IMR-90 (cell line): ENCODE measurements at regions not wholly inside any gene's neighbourhood (a gene's known extent, or its start where the extent isn't known, plus 50 kb on each side); places are given as distances from the start of the nearest gene placed in this dataset.

Experiments
- ATAC-seq: fragments of 200-7000 bp; cut with Tn5 transposase; 2 replicates; pipeline ENCODE4 v1.9.1; 2020; ENCODE audit warnings: low read depth, mild to moderate bottlenecking, moderate library complexity
- BruUV-seq: library from RNA; stranded (reverse); fragments of 400-500 nt; replicated peaks from 2 replicates; lab custom pipeline; 2021; lab: Mats Ljungman, UMichigan
- CTCF ChIA-PET: fragments of 300-600 bp; formaldehyde crosslinking; extraction: SDS; loops from one replicate; lab custom pipeline; 2021; ENCODE audit warnings: antibody characterized with exemption; lab: Yijun Ruan, JAX
- POLR2A ChIA-PET: fragments of 300-600 bp; sonication (Branson Sonifier 250); formaldehyde crosslinking; loops from one replicate; lab custom pipeline; 2022; ENCODE audit warnings: antibody characterized with exemption; ENCODE audit not compliant: unreplicated experiment; lab: Charles Lee
- DNase-seq: peaks from one replicate; pipeline ENCODE4 v3.0.0; 2013
- H2AFZ ChIP-seq: replicated peaks from 2 replicates; pipeline ENCODE3; 2013; ENCODE audit warnings: low read length, mild to moderate bottlenecking; ENCODE audit not compliant: poor library complexity
- H2AK5ac ChIP-seq: 2 replicates; pipeline ENCODE4 v1.6.1; 2013; ENCODE audit warnings: low read depth, low read length, inconsistent platforms
- H2AK9ac ChIP-seq: replicated peaks from 2 replicates; pipeline ENCODE3; 2013; ENCODE audit warnings: mild to moderate bottlenecking, low read depth, low read length, moderate library complexity; ENCODE audit not compliant: poor library complexity
- H2BK120ac ChIP-seq: 2 replicates; pipeline ENCODE4 v1.6.1; 2013; ENCODE audit warnings: low read depth, low read length, inconsistent platforms
- H2BK15ac ChIP-seq: 3 replicates; pipeline ENCODE4 v1.6.1; 2013; ENCODE audit warnings: low read depth, low read length, inconsistent platforms
- H2BK20ac ChIP-seq: 2 replicates; pipeline ENCODE4 v1.6.1; 2013; ENCODE audit warnings: low read depth, mild to moderate bottlenecking, inconsistent platforms, low read length, moderate library complexity
- H2BK5ac ChIP-seq: 2 replicates; pipeline ENCODE4 v1.6.1; 2013; ENCODE audit warnings: mild to moderate bottlenecking, low read depth, low read length, inconsistent platforms; ENCODE audit not compliant: poor library complexity, severe bottlenecking
- H3K14ac ChIP-seq: replicated peaks from 2 replicates; pipeline ENCODE4 v1.6.1; 2013; ENCODE audit warnings: low read depth, low read length, inconsistent platforms
- H3K18ac ChIP-seq: 2 replicates; pipeline ENCODE4 v1.6.1; 2013; ENCODE audit warnings: low read depth, low read length, control low read depth
- H3K23ac ChIP-seq: 2 replicates; pipeline ENCODE4 v1.6.1; 2013; ENCODE audit warnings: low read depth, low read length, inconsistent platforms
- H3K27ac ChIP-seq: 2 replicates; pipeline ENCODE4 v1.5.1; 2013; ENCODE audit warnings: mild to moderate bottlenecking, control low read depth, low read length; ENCODE audit not compliant: insufficient read depth
- H3K27me3 ChIP-seq: 2 replicates; pipeline ENCODE4 v1.6.1; 2013; ENCODE audit warnings: low read length; ENCODE audit not compliant: control insufficient read depth, insufficient read depth
- H3K36me3 ChIP-seq: 2 replicates; pipeline ENCODE4 v1.6.1; 2013; ENCODE audit warnings: low read length, mixed read lengths; ENCODE audit not compliant: control insufficient read depth, insufficient read depth
- H3K4ac ChIP-seq: 2 replicates; pipeline ENCODE4 v1.6.1; 2013; ENCODE audit warnings: low read depth, low read length, inconsistent platforms
- H3K4me1 ChIP-seq: 2 replicates; pipeline ENCODE4 v1.6.1; 2013; ENCODE audit warnings: low read length, mixed read lengths; ENCODE audit not compliant: control insufficient read depth, insufficient read depth
- H3K4me2 ChIP-seq: 2 replicates; pipeline ENCODE4 v1.6.1; 2013; ENCODE audit warnings: low read depth, mild to moderate bottlenecking, control low read depth, low read length, moderate library complexity
- H3K4me3 ChIP-seq: 2 replicates; pipeline ENCODE4 v1.5.1; 2013; ENCODE audit warnings: low read depth, mild to moderate bottlenecking, control low read depth, low read length, moderate library complexity; ENCODE audit not compliant: insufficient read depth
- H3K56ac ChIP-seq: 2 replicates; pipeline ENCODE4 v1.6.1; 2013; ENCODE audit warnings: low read length, inconsistent platforms; ENCODE audit not compliant: insufficient read depth; ENCODE audit errors: extremely low read depth
- H3K79me1 ChIP-seq, 2 experiments: 2 replicates each; pipeline ENCODE4 v1.6.1; 2013; ENCODE audit warnings: low read length in 2 of 2, inconsistent platforms in 1 of 2, low read depth in 1 of 2
- H3K9ac ChIP-seq: 2 replicates; pipeline ENCODE4 v1.6.1; 2013; ENCODE audit warnings: low read depth, low read length, control low read depth
- H3K9me1 ChIP-seq: 2 replicates; pipeline ENCODE4 v1.6.1; 2013; ENCODE audit warnings: low read length, inconsistent platforms; ENCODE audit not compliant: insufficient read depth
- H3K9me3 ChIP-seq: 2 replicates; pipeline ENCODE4 v1.6.1; 2013; ENCODE audit warnings: low read length; ENCODE audit not compliant: control insufficient read depth, insufficient read depth
- H4K20me1 ChIP-seq: 2 replicates; pipeline ENCODE4 v1.6.1; 2013; ENCODE audit warnings: low read length, inconsistent platforms; ENCODE audit not compliant: insufficient read depth
- H4K5ac ChIP-seq: 2 replicates; pipeline ENCODE4 v1.6.1; 2013; ENCODE audit warnings: mild to moderate bottlenecking, low read depth, low read length, control low read depth
- H4K8ac ChIP-seq, 2 experiments: 2 replicates each; pipeline ENCODE4 v1.6.1; 2013; ENCODE audit warnings: low read depth in 2 of 2, low read length in 2 of 2, control low read depth in 1 of 2, inconsistent platforms in 1 of 2
- H4K91ac ChIP-seq: 2 replicates; pipeline ENCODE4 v1.6.1; 2013; ENCODE audit warnings: low read depth, low read length, inconsistent platforms; ENCODE audit not compliant: insufficient read depth
- BHLHE40 ChIP-seq: fragments of 150-350 bp; IDR thresholded peaks from 2 replicates; pipeline ENCODE4 v1.6.1; 2016; ENCODE audit warnings: mild to moderate bottlenecking, low read depth, low read length
- CEBPB ChIP-seq: IDR thresholded peaks from 2 replicates; pipeline ENCODE4 v1.6.1; 2012; ENCODE audit warnings: low read depth, low read length, improper control_type of control experiment
- CHD1 ChIP-seq: IDR thresholded peaks from 2 replicates; pipeline ENCODE4 v1.6.1; 2012; ENCODE audit warnings: low read depth, low read length, improper control_type of control experiment
- ELK1 ChIP-seq: fragments of 150-350 bp; IDR thresholded peaks from 2 replicates; pipeline ENCODE4 v1.6.1; 2016; ENCODE audit warnings: low read depth, mild to moderate bottlenecking, low read length, moderate library complexity, borderline replicate concordance
- FOS ChIP-seq: fragments of 150-350 bp; IDR thresholded peaks from 2 replicates; pipeline ENCODE4 v1.6.1; 2016; ENCODE audit warnings: low read depth, low read length
- MAFK ChIP-seq: IDR thresholded peaks from 2 replicates; pipeline ENCODE4 v1.6.1; 2012; ENCODE audit warnings: low read depth, low read length, improper control_type of control experiment
- MAZ ChIP-seq: IDR thresholded peaks from 2 replicates; pipeline ENCODE4 v1.6.1; 2012; ENCODE audit warnings: low read depth, mild to moderate bottlenecking, low read length, improper control_type of control experiment, moderate library complexity, borderline replicate concordance
- MXI1 ChIP-seq: IDR thresholded peaks from 2 replicates; pipeline ENCODE4 v1.6.1; 2012; ENCODE audit warnings: low read depth, mild to moderate bottlenecking, low read length, moderate library complexity, borderline replicate concordance
- NFE2L2 ChIP-seq: fragments of 150-350 bp; IDR thresholded peaks from 2 replicates; pipeline ENCODE4 v1.6.1; 2016; ENCODE audit warnings: low read depth, mild to moderate bottlenecking, low read length
- POLR2A ChIP-seq: IDR thresholded peaks from 2 replicates; pipeline ENCODE4 v1.6.1; 2012; ENCODE audit warnings: mild to moderate bottlenecking, low read depth, low read length
- RAD21 ChIP-seq: IDR thresholded peaks from 2 replicates; pipeline ENCODE4 v1.6.1; 2012; ENCODE audit warnings: low read length, improper control_type of control experiment
- RCOR1 ChIP-seq: IDR thresholded peaks from 2 replicates; pipeline ENCODE4 v1.6.1; 2012; ENCODE audit warnings: mild to moderate bottlenecking, low read length, improper control_type of control experiment; ENCODE audit not compliant: insufficient replicate concordance
- SMC3 ChIP-seq: fragments of 150-350 bp; IDR thresholded peaks from 2 replicates; pipeline ENCODE4 v1.6.1; 2016; ENCODE audit warnings: low read depth, mild to moderate bottlenecking, antibody characterized with exemption, low read length, moderate library complexity
- USF2 ChIP-seq: fragments of 150-350 bp; IDR thresholded peaks from 2 replicates; pipeline ENCODE4 v1.6.1; 2017; ENCODE audit warnings: mild to moderate bottlenecking, antibody characterized with exemption, low read length, low read depth
- dilution Hi-C: fragments of 300-500 bp; cut with HindIII; formaldehyde crosslinking; loops from one replicate; pipeline ENCODE4 v1.14.3; 2018; ENCODE audit warnings: low sequenced_read_pairs; ENCODE audit not compliant: unreplicated experiment
- in situ Hi-C: fragments of 300-500 bp; cut with MboI; formaldehyde crosslinking; loops from 3 replicates; pipeline ENCODE4 v1.14.3; 2019; ENCODE audit warnings: low sequenced_read_pairs, inconsistent platforms, mixed read lengths
- intact Hi-C: fragments of 100-400 bp; cut with micrococcal nuclease; formaldehyde crosslinking; loops from 2 replicates; pipeline ENCODE4 v1.10.0; 2022
- TF ChIP-seq, protein P1 (sequence below): conservative IDR thresholded peaks from 2 replicates; pipeline ENCODE4 v1.5.1; 2012; ENCODE audit warnings: mild to moderate bottlenecking, low read depth, low read length, improper control_type of control experiment

GRCh38 chr4:103272174-103272573, 74.0 kb upstream of the CENPE start:
- Histone ChIP-seq H3K4me1 (no peaks in the 10 kb centered on the region), H2AFZ (no peak overlapping the region), H3K36me3 (no peaks in the 10 kb centered on the region), H3K14ac (no peak overlapping the region), H3K4ac (no peak overlapping the region), H3K23ac (no peak overlapping the region), H3K9ac (no peak overlapping the region), H2BK120ac (no peak overlapping the region), H3K27ac (no peak overlapping the region), H2AK9ac (no peak overlapping the region), H2BK15ac (no peak overlapping the region), H3K56ac (no peak overlapping the region), H3K27me3 (no peaks in the 10 kb centered on the region), H4K8ac (no peak overlapping the region), H3K9me1 (no peaks in the 10 kb centered on the region), H3K18ac (no peak overlapping the region), H3K4me2 (no peak overlapping the region), H3K9me3 (peaks cover 8% of the 10 kb centered on the region; the same call in 1 of the 2 replicates), H2BK20ac (no peak overlapping the region), H3K79me1 (no peaks in the 10 kb centered on the region), H4K91ac (no peak overlapping the region), H4K5ac (no peak overlapping the region), H2BK5ac (no peak overlapping the region), H2AK5ac (no peak overlapping the region), H4K20me1 (no peaks in the 10 kb centered on the region), H3K4me3 (no peak overlapping the region)
- POLR2A ChIA-PET: no interaction called here
- dilution Hi-C loops: no loop called here
- CTCF ChIA-PET: no interaction called here
- ATAC-seq (no peak), DNase-seq (no peak)
- intact Hi-C loops: no loop called here
- BruUV-seq: no TSS peak
- TF ChIP-seq, protein P1, sequence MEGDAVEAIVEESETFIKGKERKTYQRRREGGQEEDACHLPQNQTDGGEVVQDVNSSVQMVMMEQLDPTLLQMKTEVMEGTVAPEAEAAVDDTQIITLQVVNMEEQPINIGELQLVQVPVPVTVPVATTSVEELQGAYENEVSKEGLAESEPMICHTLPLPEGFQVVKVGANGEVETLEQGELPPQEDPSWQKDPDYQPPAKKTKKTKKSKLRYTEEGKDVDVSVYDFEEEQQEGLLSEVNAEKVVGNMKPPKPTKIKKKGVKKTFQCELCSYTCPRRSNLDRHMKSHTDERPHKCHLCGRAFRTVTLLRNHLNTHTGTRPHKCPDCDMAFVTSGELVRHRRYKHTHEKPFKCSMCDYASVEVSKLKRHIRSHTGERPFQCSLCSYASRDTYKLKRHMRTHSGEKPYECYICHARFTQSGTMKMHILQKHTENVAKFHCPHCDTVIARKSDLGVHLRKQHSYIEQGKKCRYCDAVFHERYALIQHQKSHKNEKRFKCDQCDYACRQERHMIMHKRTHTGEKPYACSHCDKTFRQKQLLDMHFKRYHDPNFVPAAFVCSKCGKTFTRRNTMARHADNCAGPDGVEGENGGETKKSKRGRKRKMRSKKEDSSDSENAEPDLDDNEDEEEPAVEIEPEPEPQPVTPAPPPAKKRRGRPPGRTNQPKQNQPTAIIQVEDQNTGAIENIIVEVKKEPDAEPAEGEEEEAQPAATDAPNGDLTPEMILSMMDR: no peak
- TF ChIP-seq CEBPB: no peak
- TF ChIP-seq ELK1: no peak
- no peak for TF ChIP-seq BHLHE40
- no peak for TF ChIP-seq MXI1
- no peak for TF ChIP-seq NFE2L2
- TF ChIP-seq USF2: no peak
- no peak for TF ChIP-seq RAD21
- no peak for TF ChIP-seq CHD1
- TF ChIP-seq SMC3: no peak
- TF ChIP-seq RCOR1: no peak
- no peak for TF ChIP-seq MAFK
- TF ChIP-seq MAZ: no peak
- TF ChIP-seq FOS: no peak
- no peak for TF ChIP-seq POLR2A
- in situ Hi-C loops: no loop called here
